Astrocyte of the cerebellum (primary cell): ENCODE measurements at regions not wholly inside any gene's neighbourhood (a gene's known extent, or its start where the extent isn't known, plus 50 kb on each side); places are given as distances from the start of the nearest gene placed in this dataset.

Experiments
- DNase-seq: peaks from one replicate; pipeline ENCODE4 v3.0.0-alpha.2; 2011; ENCODE audit warnings: low read depth
- H3K4me3 ChIP-seq: 2 replicates; pipeline ENCODE4 v1.5.1; 2011; ENCODE audit warnings: mild to moderate bottlenecking, low read depth, low read length, moderate library complexity
- in situ Hi-C: cut with HindIII; loops from 2 replicates; pipeline ENCODE4 v1.10.0; 2017; ENCODE audit warnings: low sequenced_read_pairs
- TF ChIP-seq, protein P1 (sequence below): IDR thresholded peaks from 2 replicates; pipeline ENCODE4 v1.5.1; 2012; ENCODE audit warnings: low read length, low read depth, moderate library complexity, mild to moderate bottlenecking; ENCODE audit errors: missing control alignments

DNA sequence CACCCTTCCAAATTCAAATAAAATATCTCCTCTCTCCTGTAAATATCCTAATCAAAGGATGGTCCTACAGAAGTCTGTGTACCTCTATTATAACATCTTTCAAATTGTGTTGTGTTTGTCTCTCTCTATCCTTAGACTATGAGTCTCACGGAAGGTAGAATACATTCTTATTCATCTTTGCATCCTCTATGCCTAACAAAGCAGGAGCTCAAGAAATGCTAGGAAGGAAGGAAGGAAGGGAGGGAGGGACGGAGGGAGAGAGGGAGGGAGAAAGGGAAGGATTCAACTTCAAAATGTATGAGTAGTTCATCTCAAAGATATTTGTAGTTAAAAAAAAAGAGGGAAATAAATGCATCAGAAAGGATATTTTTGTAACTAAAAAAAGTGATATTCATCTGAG lies 150.0 kb downstream of the RTP4 start:
- in situ Hi-C loops, result no loop called here
- no peak for DNase-seq
- TF ChIP-seq, protein P1, sequence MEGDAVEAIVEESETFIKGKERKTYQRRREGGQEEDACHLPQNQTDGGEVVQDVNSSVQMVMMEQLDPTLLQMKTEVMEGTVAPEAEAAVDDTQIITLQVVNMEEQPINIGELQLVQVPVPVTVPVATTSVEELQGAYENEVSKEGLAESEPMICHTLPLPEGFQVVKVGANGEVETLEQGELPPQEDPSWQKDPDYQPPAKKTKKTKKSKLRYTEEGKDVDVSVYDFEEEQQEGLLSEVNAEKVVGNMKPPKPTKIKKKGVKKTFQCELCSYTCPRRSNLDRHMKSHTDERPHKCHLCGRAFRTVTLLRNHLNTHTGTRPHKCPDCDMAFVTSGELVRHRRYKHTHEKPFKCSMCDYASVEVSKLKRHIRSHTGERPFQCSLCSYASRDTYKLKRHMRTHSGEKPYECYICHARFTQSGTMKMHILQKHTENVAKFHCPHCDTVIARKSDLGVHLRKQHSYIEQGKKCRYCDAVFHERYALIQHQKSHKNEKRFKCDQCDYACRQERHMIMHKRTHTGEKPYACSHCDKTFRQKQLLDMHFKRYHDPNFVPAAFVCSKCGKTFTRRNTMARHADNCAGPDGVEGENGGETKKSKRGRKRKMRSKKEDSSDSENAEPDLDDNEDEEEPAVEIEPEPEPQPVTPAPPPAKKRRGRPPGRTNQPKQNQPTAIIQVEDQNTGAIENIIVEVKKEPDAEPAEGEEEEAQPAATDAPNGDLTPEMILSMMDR, result no peak
- H3K4me3 ChIP-seq, result no peak overlapping the region

DNA sequence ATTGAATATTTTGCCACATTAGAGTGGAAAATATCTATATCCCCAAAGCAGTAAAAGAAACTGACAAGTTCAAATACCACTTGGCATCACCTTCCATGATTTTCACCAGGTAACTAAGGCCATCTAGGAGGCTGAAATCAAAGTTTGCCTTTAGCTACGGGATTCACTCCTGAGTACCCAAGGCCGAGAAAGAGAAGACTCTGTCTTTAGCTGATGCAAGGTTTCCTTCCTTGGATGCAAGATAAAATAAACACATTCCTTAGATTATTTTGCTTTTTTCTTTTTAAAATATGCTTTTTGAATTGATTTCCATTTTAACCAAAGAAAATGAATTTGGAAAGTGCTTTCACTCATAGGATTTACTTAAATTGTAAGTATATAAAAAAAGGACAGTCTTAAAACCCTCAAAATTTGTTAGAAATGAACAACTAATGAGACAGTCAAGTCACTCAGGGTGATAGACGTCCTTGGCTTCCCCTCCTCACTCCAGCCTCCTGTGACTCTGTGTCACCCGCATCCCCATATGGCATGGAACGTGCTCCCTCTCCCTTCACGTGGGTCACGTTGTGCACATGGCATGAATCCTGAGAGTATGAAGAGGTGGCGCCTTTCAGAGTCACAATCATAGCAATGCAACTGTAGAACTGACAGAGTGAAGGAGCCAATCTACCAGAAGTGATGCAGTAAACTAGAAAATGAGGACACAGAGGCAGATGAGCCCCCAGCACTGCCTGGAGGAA lies 148.4 kb downstream of the RTP4 start:
- in situ Hi-C loops, result no loop called here
- TF ChIP-seq, protein P1, result no peak
- DNase-seq, result no peak
- no peak overlapping the region for H3K4me3 ChIP-seq

DNA sequence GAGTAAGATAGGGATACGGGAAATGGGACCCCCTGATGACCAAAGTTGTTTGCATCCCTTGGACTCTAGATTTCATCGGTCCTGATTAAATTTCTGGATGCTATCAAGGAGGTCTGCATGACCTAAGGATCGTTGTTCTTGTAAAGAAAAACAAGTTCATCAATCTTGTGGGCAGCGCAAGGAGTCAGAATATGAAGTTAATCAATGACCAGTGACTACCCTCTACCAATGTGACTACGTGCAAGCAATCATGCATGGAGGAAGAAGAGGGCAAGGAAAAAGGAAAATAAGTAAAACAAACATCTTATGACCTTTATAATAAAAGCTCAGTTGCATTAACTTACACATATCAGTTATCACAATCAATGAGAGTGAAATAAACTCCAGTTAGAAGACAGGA lies 139.7 kb downstream of the RTP4 start:
- no peak overlapping the region for H3K4me3 ChIP-seq
- TF ChIP-seq, protein P1, result no peak
- no peak for DNase-seq
- in situ Hi-C loops, result no loop called here

DNA sequence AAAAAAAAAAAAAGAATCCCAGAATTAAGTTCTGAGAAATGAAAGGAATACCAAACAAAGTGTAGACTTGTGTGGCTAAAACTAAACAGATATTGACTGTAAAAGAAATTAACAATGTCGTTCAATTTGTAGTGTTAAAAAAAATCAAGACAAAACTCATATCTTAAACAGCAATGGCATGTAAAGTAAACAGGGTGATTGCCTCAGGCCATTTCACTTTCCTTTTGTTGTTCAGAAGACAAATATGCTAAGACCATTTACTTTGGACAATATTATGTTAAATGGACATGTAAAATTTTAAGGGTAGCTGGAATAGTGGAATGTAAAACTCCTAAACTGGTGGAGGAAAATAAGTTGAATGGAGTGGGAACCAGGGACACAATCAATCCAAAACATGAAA lies 139.1 kb downstream of the RTP4 start:
- in situ Hi-C loops, result no loop called here
- no peak for DNase-seq
- TF ChIP-seq, protein P1, result no peak
- no peak overlapping the region for H3K4me3 ChIP-seq

DNA sequence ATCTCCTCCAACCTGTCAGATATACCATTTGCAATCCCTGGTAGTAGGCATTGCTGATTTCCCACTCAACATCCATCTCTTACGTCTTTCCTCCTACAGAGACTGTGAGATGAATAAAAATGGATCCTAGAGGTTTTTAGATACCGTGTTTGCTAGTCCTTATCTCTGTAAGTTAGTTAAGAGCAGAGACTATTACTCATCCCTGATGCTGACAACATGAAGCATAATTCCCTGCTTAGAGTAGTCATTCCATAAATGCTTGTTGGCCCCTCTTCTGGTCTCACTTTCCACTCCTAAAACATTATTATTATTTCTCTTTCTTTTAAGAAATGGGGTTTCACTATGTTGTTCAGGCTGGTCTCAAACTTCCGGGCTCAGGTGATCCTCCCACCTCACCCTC lies 136.2 kb downstream of the RTP4 start:
- in situ Hi-C loops, result no loop called here
- TF ChIP-seq, protein P1, result no peak
- H3K4me3 ChIP-seq, result no peak overlapping the region
- DNase-seq, result no peak

DNA sequence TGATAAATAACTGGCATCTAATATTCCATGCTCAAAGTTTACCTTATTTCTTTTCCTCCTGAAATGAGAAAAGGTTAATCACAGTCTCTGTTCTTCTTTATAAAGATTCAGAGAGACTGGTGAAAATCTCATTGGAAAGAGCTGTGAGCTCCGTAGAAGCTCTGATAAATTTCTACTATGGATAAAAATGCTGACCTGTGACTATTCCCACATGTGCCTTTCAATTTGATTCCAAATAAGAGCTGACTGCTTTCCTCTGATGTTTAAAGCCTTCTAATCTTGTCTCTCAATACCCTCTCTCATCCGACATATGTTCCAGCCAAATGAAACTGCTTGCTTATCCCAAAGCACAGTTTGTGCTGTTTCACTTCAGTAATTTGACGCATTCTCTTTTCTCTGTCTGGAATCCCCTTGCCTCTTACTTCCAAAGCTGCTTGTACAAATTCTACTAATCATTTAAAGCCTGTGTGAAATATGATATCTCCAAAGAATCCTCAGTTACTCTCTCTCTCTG lies 130.1 kb downstream of the RTP4 start:
- TF ChIP-seq, protein P1, result no peak
- no peak for DNase-seq
- in situ Hi-C loops, result no loop called here
- no peak overlapping the region for H3K4me3 ChIP-seq
